ENCODE measurements at regions not wholly inside any gene's neighbourhood (a gene's known extent, or its start where the extent isn't known, plus 50 kb on each side); places are given as distances from the start of the nearest gene placed in this dataset.

- no peak for DNase-seq
Measured at GRCh38 chr20:59437601-59438031, 137.2 kb downstream of the EDN3 start.

- no peak for DNase-seq
Measured at GRCh38 chr20:59438201-59438600, 137.8 kb downstream of the EDN3 start.

- no peak for DNase-seq
Measured at GRCh38 chr20:59439243-59439642, 138.8 kb downstream of the EDN3 start.

GRCh38 chr20:59441306-59441705, 140.9 kb downstream of the EDN3 start:
- DNase-seq = no peak

- no peak for DNase-seq
Measured at GRCh38 chr20:59441860-59442810, 141.7 kb downstream of the EDN3 start.

GRCh38 chr20:59443550-59443949, 143.1 kb downstream of the EDN3 start:
- no peak for DNase-seq

- no peak for DNase-seq
Measured at GRCh38 chr20:59446376-59446775, 146.0 kb downstream of the EDN3 start.

- no peak for DNase-seq
Measured at GRCh38 chr20:59448196-59448595, 147.8 kb downstream of the EDN3 start.

GRCh38 chr20:59448851-59449444, 148.5 kb downstream of the EDN3 start:
- DNase-seq = no peak

- DNase-seq = no peak
Measured at GRCh38 chr20:59451066-59451630, 150.7 kb downstream of the EDN3 start.

- DNase-seq = no peak
Measured at GRCh38 chr20:59451641-59452040, 151.2 kb downstream of the EDN3 start.

- no peak for DNase-seq
Measured at GRCh38 chr20:59452856-59453255, 151.5 kb upstream of the PHACTR3 start.

GRCh38 chr20:59453759-59454560, 150.4 kb upstream of the PHACTR3 start:
- no peak for DNase-seq

GRCh38 chr20:59455402-59456341, 148.7 kb upstream of the PHACTR3 start:
- no peak for DNase-seq

GRCh38 chr20:59456342-59457279, 147.7 kb upstream of the PHACTR3 start:
- DNase-seq = no peak

- DNase-seq = no peak
Measured at GRCh38 chr20:59458645-59459044, 145.7 kb upstream of the PHACTR3 start.

- no peak for DNase-seq
Measured at GRCh38 chr20:59459586-59459985, 144.8 kb upstream of the PHACTR3 start.

- no peak for DNase-seq
Measured at GRCh38 chr20:59460352-59460751, 144.0 kb upstream of the PHACTR3 start.

- no peak for DNase-seq
Measured at GRCh38 chr20:59461526-59461925, 142.8 kb upstream of the PHACTR3 start.

- no peak for DNase-seq
Measured at GRCh38 chr20:59462249-59462648, 142.1 kb upstream of the PHACTR3 start.

- DNase-seq = no peak
Measured at GRCh38 chr20:59463541-59463940, 140.8 kb upstream of the PHACTR3 start.
